GM19467 (cell line): ENCODE measurements at regions not wholly inside any gene's neighbourhood (a gene's known extent, or its start where the extent isn't known, plus 50 kb on each side); places are given as distances from the start of the nearest gene placed in this dataset.
"Not testable (repeated sequence)": the region's sequence is repeated elsewhere in the genome, so short reads cannot be mapped to it uniquely, and the experiment has no call there.

ENCODE experiments used
- ATAC-seq: cut with Tn5 transposase; IDR thresholded peaks from one replicate; pipeline ENCODE4 v1.9.1; 2021; ENCODE audit warnings: mild to moderate bottlenecking, moderate library complexity; ENCODE audit not compliant: unreplicated experiment

DNA sequence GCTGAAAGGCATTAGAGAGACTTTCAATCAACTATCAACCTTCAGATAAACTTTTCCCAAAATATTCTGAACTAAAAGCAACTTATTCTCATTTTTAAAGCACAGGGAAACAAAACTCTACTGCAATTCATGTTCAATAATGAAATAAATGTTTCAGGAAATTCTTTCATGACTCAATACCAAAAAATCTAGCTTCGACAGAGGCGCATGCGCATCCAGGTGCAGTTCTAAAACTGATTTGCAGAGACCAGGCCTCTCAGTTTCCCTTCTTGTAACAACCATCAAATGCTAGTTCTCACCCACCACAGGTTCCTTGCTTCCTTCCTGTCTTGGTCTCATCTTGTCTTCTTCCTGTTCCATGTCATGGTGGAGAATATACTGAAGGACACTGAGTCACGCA lies 55.3 kb upstream of the NRBF2 start:
- no peak for ATAC-seq

DNA sequence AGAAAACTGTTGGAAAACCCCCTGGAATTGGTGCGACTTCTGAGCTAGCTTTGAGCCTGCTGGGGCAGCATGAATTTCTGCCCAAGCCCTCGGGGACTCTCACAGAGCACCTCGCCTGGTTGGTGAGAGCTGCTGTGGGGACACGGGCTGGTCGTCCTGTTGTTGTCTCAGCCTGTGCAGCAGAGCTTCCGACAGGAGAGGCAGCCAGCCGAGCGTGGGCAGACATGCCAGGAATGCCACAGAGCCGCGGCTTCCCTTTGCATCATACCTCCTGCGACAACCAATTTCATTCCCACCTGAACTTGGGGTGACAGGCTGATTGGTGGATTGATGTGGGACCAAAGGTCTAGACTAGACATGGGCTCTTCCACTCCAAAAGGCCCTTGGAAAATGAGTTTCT lies 60.2 kb upstream of the NRBF2 start:
- ATAC-seq, result no peak

DNA sequence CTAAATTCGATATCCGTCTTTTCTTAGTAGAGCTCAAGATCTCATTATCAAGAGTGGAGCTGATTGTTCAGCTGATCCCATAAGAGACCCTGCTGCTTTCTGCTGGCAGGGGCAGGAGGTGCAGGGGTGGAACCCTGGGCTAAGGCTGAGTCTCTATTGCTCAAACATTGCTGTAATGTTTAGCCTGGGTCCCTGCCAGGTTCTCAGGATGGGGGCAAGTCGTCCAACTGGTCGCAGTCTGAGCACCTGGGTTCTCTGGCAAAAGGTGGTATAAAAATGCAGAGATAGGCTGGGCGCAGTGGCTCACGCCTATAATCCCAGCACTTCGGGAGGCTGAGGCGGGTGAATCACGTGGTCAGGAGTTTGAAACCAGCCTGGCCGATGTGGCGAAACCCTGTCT lies 62.0 kb upstream of the NRBF2 start:
- no peak for ATAC-seq

DNA sequence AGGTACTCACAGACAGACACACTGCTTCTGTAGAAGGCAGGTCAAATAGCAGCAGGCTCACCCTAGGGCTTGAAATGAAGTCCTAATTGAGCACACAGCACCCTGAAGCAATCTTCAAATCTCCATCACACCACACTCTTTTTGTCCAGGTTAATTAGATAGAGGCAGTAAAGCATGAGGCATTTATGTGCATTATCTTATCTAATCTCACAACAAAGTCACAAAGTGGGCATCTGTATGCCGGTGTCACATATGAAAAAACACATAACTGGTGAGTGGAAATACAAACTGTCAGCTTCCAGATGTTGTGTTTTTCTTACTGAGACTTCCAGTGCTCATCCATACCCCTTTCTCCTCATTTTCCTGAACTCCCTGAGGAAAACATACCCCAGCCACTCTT lies 63.8 kb upstream of the NRBF2 start:
- ATAC-seq, result no peak

DNA sequence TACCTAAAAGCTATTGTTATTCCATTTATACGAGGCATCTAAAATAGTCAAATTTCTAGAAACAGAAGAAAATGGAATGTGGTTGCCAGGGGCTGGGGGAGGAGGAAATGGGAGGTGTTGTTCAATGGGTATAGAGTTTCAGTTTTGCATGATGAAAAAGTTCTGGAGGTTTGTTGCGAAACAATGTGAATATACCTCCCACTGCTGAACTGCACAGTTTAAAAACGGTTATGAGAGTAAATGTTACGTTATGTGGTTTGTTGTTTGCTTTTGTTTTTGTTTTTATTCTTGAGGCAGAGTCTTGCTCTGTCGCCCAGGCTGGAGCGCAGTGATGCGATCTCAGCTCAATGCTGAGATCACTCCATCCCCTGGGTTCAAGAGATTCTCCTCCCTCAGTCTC lies 64.9 kb upstream of the NRBF2 start:
- ATAC-seq, result no peak

DNA sequence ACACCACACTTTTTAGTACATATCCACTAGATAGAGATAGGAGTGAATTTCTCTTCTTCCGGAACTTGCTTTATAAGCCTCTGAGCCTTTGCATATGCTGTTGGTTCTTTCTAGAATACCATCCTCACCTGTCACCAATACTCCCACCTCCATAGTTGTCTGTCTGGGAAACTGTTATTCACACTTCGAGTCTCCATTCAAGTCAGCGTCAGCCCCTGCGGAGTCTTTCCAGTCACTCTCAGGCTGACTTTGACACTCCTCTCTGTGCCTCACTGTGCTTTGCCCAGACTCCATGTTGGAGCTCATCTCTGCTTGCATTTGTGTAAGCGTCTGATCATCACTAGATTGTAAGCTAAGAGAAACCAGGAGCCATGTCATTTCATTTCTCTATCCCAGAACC lies 66.5 kb upstream of the NRBF2 start:
- no peak for ATAC-seq

DNA sequence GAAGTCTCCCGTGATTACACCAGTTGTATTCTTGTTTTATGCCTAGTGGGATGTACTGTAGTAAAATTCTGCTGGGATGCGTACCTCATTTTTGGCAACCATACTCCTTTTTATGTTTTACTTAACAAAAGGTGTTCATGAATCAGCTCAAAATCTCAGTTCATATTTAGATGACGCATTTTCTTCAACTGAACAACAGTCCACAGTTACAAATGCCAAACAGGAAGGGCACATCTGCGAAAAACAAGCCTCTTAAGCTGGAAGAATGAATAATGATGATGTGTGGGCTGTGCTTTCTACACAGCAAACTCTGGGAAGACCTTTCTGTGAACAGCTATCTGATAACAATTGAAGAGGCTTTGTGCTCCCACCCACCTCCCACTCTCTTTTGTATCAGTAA lies 68.4 kb upstream of the NRBF2 start:
- no peak for ATAC-seq

DNA sequence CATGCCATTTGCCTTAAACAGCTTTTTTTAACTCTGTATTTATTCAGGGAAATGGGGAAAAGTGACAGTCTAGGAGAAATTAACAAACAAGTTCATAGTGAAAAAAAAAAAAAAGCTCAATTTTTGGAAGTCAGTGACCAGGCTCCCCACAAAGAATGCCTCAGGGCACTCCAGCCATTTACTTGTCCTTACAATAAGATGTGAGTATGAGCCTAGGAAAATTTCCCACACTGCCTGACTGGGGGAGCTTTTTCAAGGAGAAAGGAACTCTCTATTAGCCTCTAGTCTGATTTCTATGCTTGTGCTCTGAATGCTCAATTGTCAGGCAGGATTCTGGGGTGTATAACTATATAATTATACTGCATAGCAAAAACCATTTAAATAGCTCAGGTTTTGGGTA lies 74.9 kb upstream of the NRBF2 start:
- no peak for ATAC-seq

DNA sequence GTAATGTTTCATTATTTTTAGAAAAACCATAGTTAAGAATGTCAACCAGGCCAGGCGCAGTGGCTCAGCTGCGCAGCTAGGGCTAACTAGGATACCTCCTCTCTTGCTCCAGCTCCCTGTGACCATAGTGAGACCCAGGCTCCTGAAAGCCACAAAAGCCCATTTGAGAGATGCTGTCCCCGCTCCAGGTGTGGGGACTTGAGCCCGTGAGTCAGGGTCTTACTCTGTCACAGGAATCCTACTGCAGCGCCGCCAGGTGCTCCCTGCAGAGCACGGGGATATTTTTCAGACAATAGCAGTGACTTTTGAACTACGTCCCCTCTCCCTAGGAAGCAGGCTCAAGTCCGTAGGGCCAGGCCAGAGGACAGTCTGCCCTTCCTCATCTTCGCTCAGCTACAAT lies 75.6 kb upstream of the NRBF2 start:
- ATAC-seq, result no peak

DNA sequence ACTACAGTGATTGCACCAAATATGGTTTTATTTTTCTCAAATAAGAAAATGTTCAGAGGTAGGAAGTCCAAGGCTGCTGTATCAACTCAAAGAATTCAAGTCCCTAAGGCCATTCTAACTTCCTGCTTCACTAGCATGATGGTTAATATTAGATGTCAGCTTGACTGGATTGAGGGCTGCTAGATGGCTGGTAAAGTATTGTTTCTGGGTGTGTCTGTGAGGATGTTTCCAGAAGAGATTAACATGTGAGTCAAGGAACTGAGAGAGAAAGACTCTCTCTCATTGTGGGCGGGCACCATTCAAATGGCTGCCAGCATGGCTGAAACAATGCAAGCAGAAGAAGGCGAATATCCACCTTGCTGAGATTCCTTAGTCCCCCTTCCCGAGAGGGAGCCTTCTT lies 77.4 kb upstream of the NRBF2 start:
- ATAC-seq, result no peak

DNA sequence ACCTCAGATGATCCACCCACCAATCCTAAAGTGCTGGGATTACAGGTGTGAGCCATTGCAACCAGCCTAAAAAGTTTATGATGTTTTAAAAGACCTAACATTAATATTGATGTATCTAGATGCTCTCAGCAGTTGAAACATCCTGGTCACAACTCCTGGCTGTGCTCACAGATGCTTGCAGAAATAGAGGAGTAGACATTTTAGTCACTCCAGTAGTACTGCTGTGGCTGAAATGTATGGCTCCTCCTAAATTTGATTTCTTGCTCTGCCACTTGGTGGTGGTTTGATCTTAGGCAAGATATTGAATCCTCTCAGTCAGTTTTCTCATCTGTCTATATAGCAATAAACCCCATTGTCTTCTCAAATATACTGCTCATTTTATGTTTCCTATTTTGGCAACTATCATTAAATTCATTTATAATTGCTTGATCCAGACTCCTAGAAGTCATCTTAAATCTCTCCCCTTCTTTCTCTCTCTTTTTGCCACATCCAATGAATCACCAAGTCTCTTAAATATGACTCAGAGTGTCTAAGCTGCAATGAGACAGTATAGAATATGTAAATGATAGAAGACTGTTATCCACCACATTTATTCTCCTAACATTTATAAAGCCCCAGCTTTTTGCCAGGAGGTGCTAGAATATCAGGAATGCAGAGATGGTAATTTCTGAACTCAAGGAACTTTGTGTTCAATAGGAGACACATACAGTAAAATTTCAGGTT lies 78.1 kb upstream of the NRBF2 start:
- no peak for ATAC-seq

DNA sequence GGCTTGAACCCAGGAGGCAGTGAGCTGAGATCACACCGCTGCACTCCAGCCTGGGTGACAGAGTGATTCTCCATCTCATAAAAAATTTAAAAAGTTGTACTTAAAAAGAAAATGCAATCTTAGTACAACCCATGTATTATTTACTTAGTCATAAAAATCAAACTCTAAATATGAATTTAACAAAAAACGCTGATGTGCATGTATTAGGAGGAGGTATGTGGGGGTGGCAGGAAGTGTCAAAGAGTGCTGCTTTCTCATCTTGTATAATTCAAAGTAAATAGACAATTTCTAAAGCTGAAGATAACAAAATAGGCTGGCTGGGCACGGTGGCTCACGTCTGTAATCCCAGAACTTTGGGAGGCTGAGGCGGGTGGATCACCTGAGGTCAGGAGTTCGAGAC lies 81.0 kb upstream of the NRBF2 start:
- no peak for ATAC-seq

DNA sequence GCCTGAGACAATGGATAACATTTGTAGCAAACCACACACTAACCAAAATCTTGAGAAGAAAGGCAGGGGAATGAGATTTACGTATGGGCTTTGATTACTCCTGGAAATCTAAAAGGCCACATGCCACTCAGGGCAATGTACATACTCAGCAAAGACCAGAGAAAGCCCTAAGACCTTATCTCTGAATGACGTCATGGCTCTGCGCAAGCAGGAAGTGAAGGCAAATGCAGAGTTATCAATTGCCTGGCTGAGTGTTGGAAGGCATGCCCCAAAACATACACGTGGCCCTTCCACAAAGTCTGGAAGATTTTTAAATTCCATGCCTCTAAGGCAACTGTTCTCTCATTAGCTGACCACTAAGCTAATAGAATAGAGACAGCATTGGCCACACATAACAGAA lies 90.9 kb upstream of the NRBF2 start:
- ATAC-seq, result no peak

DNA sequence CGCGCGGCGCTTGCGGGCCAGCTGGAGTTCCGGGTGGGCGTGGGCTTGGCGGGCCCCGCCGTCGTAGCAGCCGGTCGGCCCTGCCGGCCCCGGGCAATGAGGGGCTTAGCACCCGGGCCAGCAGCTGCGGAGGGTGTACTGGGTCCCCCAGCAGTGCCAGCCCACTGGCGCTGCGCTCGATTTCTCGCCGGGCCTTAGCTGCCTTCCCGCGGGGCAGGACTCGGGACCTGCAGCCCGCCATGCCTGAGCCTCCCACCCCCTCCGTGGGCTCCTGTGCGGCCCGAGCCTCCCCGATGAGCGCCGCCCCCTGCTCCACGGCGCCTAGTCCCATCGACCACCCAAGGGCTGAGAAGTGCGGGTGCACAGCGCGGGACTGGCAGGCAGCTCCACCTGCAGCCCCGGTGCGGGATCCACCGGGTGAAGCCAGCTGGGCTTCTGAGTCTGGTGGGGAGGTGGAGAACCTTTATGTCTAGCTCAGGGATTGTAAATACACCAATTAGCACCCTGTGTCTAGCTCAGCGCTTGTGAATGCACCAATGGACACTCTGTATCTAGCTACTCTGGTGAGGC lies 99.4 kb upstream of the NRBF2 start:
- ATAC-seq, result not testable (repeated sequence)

DNA sequence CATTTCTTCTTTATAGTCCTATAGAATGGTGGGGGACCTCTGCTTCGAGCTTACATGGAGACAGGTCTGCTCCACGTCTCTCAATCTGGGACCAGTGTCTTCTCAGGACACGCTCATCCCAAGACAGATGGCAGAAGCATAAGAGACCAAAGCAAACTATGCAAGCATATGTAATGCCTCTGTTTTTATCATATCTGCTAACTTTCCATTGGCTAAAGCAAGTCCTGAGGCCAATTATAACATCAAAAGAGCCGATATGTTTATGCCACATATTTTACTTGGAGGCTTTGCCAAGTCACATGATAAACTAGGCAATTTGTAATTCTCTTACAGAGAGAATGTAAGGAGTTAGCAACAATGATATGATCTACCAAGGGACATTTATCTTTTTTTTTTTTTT lies 102.6 kb upstream of the NRBF2 start:
- no peak for ATAC-seq

DNA sequence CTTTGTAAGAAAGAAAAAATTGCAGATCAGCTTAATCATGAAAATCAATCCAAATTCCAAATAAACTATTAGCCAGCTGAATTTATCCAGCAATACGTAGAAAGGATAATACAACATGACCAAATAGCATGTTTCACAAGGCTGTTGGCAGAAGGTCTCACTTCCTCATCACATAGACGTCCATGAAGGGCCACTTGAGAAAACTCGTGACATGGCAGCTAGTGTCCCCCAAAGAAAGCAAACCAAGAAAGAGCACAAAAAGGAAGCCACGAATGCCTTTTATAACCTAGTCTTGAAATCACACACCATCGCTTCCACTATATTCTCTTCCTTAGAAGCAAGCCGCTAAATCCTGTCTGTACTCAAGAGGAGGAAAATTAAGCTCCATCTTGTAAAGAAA lies 105.6 kb upstream of the NRBF2 start:
- ATAC-seq, result no peak

DNA sequence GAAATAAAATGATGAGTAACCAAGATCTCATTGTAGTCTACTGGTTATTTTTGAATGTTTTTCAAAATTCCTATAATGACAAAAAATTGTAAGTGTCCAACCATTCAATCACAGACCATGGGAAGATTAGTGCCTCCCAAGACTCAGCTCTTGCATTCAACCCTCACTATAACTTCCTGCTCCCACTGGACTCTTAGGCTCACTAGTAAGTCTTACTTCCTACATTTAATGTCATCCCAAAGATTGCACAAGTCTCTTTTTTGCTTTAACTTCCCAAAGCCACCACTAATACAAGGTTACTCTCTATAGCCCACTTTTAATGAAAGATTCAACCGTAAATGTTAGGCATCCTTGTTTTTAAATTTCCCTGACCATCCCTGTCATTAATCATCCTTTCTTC lies 111.9 kb upstream of the NRBF2 start:
- no peak for ATAC-seq

DNA sequence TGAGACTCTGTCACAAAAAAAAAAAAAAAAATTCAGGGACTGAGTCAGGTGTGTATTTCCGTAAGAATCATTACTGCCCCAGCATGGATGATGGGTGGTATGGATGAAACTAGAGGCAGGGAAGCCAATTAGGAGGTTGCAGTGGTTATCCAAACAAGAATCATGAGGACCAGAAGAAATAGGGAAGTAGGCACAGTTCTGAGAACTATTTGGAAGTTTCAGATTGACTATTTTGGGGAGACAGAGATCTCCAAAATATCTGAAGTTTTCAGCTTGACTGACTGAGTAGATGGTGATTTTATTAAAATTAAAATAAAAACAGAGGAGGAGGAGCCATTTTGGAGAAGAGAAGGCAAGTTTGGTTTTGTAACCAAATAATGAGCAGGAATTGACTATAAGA lies 119.4 kb upstream of the NRBF2 start:
- no peak for ATAC-seq

DNA sequence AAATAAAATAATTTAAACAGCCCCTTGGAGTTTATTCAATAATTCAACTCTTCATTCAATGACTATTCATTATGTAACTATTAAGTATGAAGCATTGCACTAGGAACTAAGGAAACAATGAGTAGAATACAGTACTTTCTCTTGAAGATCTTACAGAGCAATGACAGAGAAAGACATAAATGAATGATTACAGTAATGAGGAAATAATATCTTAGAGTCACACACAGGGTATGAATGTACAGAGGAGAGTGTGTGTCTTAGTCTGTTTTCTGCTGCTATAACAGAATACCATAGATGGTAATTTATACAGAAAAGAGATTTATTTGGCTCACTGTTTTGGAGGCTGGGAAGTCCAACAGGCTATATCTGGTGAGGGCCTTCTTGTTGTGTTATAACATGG lies 120.5 kb upstream of the NRBF2 start:
- ATAC-seq, result no peak

DNA sequence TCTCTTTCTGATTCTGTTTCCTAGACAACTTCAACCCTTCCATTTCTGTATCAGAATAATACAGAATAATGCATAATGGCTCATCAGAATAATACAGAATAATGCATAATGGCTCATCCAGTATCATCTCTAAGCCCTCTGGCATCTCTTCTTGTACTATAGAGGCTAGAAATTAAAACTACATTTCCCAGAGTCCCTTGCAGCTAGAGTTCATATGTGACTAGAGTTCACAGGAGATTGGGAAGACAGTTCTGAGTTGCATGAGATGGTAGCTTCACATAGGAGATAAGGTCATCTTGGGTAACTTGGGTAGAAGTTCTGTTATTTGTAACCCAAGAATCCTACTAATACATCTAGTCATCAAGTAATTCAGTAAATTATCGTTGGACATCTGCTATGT lies 122.9 kb upstream of the NRBF2 start:
- no peak for ATAC-seq

DNA sequence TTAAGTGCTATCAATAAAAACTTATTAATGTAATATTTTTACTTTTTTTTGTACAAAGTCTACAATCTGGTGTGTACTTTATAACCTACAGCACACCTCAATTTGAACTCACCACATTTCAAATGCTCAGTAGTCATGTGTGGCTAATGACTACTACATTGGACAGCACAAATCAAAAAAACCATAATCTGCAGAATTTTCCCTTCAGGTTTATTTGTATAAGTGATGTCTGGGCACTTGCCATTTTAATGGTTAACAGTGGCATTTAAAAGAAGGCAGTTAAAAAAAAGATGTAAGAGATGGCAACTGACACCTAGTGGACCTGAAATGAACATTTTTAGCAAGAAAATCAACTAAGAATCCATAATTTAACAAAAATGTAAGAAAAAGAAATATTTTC lies 124.6 kb upstream of the NRBF2 start:
- ATAC-seq, result no peak

DNA sequence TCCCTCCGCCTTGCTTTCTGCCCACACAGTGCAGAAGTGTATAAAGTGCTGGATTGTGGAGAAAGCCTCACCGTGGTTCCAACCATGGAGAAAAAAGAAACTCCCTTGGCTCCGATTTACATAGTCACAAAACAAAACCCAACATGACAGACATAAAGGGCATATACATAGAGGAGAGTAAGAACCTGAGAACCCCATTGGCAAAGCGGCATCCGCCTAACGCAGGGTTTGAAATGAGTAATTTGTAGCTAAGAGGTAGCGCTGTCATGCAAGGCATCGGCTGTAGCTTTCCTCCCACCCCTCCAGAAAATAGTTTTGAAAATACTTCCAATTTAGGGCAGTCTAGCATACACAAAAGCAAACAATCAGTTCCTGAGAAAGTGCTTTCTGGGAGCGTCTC lies 126.0 kb upstream of the NRBF2 start:
- ATAC-seq, result no peak

DNA sequence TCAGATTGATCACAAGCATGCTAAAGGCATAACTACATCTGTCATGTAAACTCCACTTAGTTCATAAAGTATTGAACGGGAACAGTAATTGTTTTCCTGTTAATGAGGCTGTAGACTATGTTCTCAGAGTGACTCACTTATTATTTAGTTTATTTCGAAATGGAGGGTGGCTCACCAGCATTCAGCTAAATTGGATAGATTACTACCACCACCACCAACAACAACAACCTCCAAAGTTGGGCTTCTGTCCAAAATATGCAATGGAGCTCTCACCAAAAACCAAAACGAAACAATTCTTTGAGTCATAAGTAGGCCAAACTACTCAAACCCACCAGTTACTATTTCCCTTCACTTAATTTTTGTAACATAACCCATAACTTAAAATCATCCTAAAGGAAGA lies 127.9 kb upstream of the NRBF2 start:
- no peak for ATAC-seq
